Activated T-cell treated with anti-CD3 and anti-CD28 coated beads, Interleukin-2, amount 50 U/mL, for 72 hours (primary cell): ENCODE measurements at regions not wholly inside any gene's neighbourhood (a gene's known extent, or its start where the extent isn't known, plus 50 kb on each side); places are given as distances from the start of the nearest gene placed in this dataset.
A peak's percentile ranks its signal among the peaks of the same experiment; 100 is the strongest.
"Not testable (repeated sequence)": the region's sequence is repeated elsewhere in the genome, so short reads cannot be mapped to it uniquely, and the experiment has no call there.

Source experiments
- ATAC-seq, 2 donors: fragments of 150-1000 bp; cut with Tn5 transposase; replicated peaks in 1 of 2; 2 replicates each; pipeline ENCODE4 v1.10.0; 2021; ENCODE audit warnings: moderate library complexity in 2 of 2, mild to moderate bottlenecking in 1 of 2
- DNase-seq, 2 donors: peaks; one replicate each; pipeline ENCODE4 v3.0.0; 2021 to 2022; ENCODE audit warnings: mixed read lengths in 1 of 2
- H3K27ac Mint-ChIP-seq: one replicate; pipeline ENCODE4 v1.8.0; 2022; ENCODE audit warnings: mild to moderate bottlenecking, moderate library complexity, mixed read lengths
- H3K27me3 Mint-ChIP-seq: one replicate; pipeline ENCODE4 v1.8.0; 2022; ENCODE audit warnings: low read depth, mixed read lengths
- H3K36me3 Mint-ChIP-seq, 2 donors: one replicate each; pipeline ENCODE4 v1.8.0; 2022; ENCODE audit warnings: mixed read lengths in 2 of 2, mild to moderate bottlenecking in 1 of 2; ENCODE audit not compliant: insufficient read depth in 2 of 2
- H3K4me1 Mint-ChIP-seq: one replicate; pipeline ENCODE4 v1.8.0; 2022; ENCODE audit warnings: low read depth, mixed read lengths
- H3K4me3 Mint-ChIP-seq, 2 donors: one replicate each; pipeline ENCODE4 v1.8.0; 2022; ENCODE audit warnings: mild to moderate bottlenecking in 2 of 2, mixed read lengths in 2 of 2, moderate library complexity in 2 of 2
- H3K9me3 Mint-ChIP-seq, 2 donors: one replicate each; pipeline ENCODE4 v1.8.0; 2022; ENCODE audit warnings: mixed read lengths in 2 of 2

GRCh38 chr4:160423879-160424451 lies 1321.1 kb downstream of the RAPGEF2 start:
- H3K27ac Mint-ChIP-seq: peak overlapping the region; percentile 81

DNA sequence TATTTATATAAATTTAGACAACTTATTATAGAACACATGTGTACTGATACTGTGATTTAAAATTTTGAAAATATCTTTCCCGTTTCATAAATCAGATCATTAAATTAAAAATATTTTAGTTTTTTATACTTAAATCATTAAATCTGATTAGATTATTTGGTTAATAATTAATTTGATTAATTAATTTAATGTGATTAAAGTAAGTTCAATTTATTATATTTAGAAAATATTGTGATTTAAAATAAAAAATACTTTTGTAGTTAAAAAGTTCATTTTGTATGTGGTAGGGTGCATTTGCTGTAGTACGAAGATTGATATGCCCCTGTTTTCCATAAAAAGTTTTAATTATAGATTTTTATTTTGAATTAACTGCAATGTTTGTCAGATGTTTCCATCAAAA lies 1323.4 kb downstream of the RAPGEF2 start:
- H3K4me3 Mint-ChIP-seq: no peak overlapping the region
- peaks cover 7% of the 10 kb centered on the region for H3K4me1 Mint-ChIP-seq
- ATAC-seq (no peak), DNase-seq (no peak)
- no peaks in the 10 kb centered on the region for H3K27me3 Mint-ChIP-seq
- H3K9me3 Mint-ChIP-seq: peaks cover 7 to 20% of the 10 kb centered on the region in 2 donors
- no peak overlapping the region for H3K27ac Mint-ChIP-seq
- peaks cover 0 to 3% of the 10 kb centered on the region in 2 donors for H3K36me3 Mint-ChIP-seq

More at GRCh38 chr4:160423879-160424451, 1321.1 kb downstream of the RAPGEF2 start:
- peaks cover 7% of the 10 kb centered on the region for H3K4me1 Mint-ChIP-seq
- no peak for DNase-seq
- peak; percentile 13 to 48 for ATAC-seq
- peaks cover 0 to 3% of the 10 kb centered on the region in 2 donors for H3K36me3 Mint-ChIP-seq
- no peak overlapping the region for H3K4me3 Mint-ChIP-seq
- H3K9me3 Mint-ChIP-seq: peaks cover 2 to 10% of the 10 kb centered on the region in 2 donors
- H3K27me3 Mint-ChIP-seq: no peaks in the 10 kb centered on the region

- Mint-ChIP-seq H3K4me3 (no peak overlapping the region), H3K27me3 (no peaks in the 10 kb centered on the region), H3K4me1 (no peaks in the 10 kb centered on the region), H3K36me3 (no peaks in the 10 kb centered on the region), H3K9me3 (peaks cover 6 to 8% of the 10 kb centered on the region in 2 donors), H3K27ac (no peak overlapping the region)
- ATAC-seq: no peak
- no peak for DNase-seq
Observed at GRCh38 chr4:160450876-160451275, 1348.0 kb downstream of the RAPGEF2 start.

GRCh38 chr4:160481696-160482690 lies 1379.1 kb downstream of the RAPGEF2 start:
- ATAC-seq, H3K4me1 Mint-ChIP-seq, H3K4me3 Mint-ChIP-seq, H3K27me3 Mint-ChIP-seq, H3K27ac Mint-ChIP-seq, DNase-seq, H3K36me3 Mint-ChIP-seq: not testable (repeated sequence)
- peaks cover 3 to 13% of the 10 kb centered on the region in 2 donors for H3K9me3 Mint-ChIP-seq

- no peaks in the 10 kb centered on the region for H3K4me1 Mint-ChIP-seq
- H3K27ac Mint-ChIP-seq: no peak overlapping the region
- peaks cover 1 to 2% of the 10 kb centered on the region in 2 donors for H3K36me3 Mint-ChIP-seq
- peaks cover 1 to 11% of the 10 kb centered on the region in 2 donors for H3K9me3 Mint-ChIP-seq
- no peak overlapping the region for H3K4me3 Mint-ChIP-seq
- H3K27me3 Mint-ChIP-seq: no peaks in the 10 kb centered on the region
- ATAC-seq (no peak), DNase-seq (no peak)
Observed at GRCh38 chr4:160485071-160485687, 1382.3 kb downstream of the RAPGEF2 start.

- ATAC-seq (no peak), DNase-seq (no peak)
- Mint-ChIP-seq H3K36me3 (no peaks in the 10 kb centered on the region), H3K4me3 (no peak overlapping the region), H3K27ac (no peak overlapping the region), H3K9me3 (peaks cover 4 to 12% of the 10 kb centered on the region in 2 donors), H3K27me3 (no peaks in the 10 kb centered on the region), H3K4me1 (no peaks in the 10 kb centered on the region)
Observed at GRCh38 chr4:160492181-160492580, 1389.3 kb downstream of the RAPGEF2 start.

DNA sequence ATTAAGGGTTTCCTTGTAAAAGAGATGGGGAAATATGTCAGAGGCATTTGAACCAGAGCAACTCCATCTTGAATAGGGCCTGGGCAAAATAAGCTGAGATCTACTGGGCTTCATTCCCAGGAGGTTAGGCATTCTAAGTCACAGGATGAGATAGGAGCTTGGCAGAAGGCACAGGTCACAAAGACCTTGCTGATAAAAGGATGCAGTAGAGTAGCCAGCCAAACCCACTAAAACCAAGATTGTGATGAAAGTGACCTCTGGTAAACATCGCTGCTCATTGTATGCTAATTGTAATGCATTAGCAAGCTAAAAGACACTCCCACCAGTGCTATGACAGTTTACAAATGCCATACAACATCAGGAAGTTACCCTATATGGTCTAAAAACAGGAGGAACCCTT lies 1390.3 kb downstream of the RAPGEF2 start:
- no peak for ATAC-seq
- H3K27ac Mint-ChIP-seq: no peak overlapping the region
- H3K36me3 Mint-ChIP-seq: no peaks in the 10 kb centered on the region
- no peak for DNase-seq
- no peak overlapping the region for H3K4me3 Mint-ChIP-seq
- peaks cover 4 to 12% of the 10 kb centered on the region in 2 donors for H3K9me3 Mint-ChIP-seq
- H3K27me3 Mint-ChIP-seq: no peaks in the 10 kb centered on the region
- no peaks in the 10 kb centered on the region for H3K4me1 Mint-ChIP-seq

- no peak overlapping the region for H3K27ac Mint-ChIP-seq
- H3K4me3 Mint-ChIP-seq: no peak overlapping the region
- H3K9me3 Mint-ChIP-seq: peaks cover 7 to 14% of the 10 kb centered on the region in 2 donors
- no peak for ATAC-seq
- H3K4me1 Mint-ChIP-seq: no peaks in the 10 kb centered on the region
- no peaks in the 10 kb centered on the region for H3K36me3 Mint-ChIP-seq
- H3K27me3 Mint-ChIP-seq: no peaks in the 10 kb centered on the region
- no peak for DNase-seq
Observed at GRCh38 chr4:160495356-160495755, 1392.5 kb downstream of the RAPGEF2 start.

DNA sequence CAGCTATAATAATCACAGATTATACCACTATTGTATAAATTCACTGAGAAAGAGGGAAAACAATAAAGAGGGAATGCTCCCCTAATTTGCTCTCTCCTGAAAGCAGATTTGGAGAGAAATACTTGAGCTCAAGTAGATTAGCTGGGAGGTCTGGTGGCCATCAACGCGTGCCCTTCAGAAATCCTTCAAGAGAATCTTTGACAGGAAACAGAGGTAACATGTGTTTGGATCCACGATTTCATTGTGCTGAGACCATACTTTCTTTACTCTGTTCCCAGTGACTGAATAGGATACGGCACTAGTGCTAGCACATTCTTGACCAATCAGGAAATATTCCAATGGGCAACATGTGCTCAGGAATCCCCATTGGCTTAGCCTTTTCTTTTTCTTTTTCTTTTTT lies 1395.3 kb downstream of the RAPGEF2 start:
- H3K27ac Mint-ChIP-seq: no peak overlapping the region
- ATAC-seq (no peak), DNase-seq (no peak)
- no peaks in the 10 kb centered on the region for H3K36me3 Mint-ChIP-seq
- no peak overlapping the region for H3K4me3 Mint-ChIP-seq
- no peaks in the 10 kb centered on the region for H3K4me1 Mint-ChIP-seq
- H3K27me3 Mint-ChIP-seq: no peaks in the 10 kb centered on the region
- peaks cover 8 to 12% of the 10 kb centered on the region in 2 donors for H3K9me3 Mint-ChIP-seq

GRCh38 chr4:160505724-160506123 lies 1402.8 kb downstream of the RAPGEF2 start:
- H3K27ac Mint-ChIP-seq: no peak overlapping the region
- no peaks in the 10 kb centered on the region for H3K4me1 Mint-ChIP-seq
- no peaks in the 10 kb centered on the region for H3K27me3 Mint-ChIP-seq
- no peak overlapping the region for H3K4me3 Mint-ChIP-seq
- peaks cover 5 to 6% of the 10 kb centered on the region in 2 donors for H3K9me3 Mint-ChIP-seq
- H3K36me3 Mint-ChIP-seq: no peaks in the 10 kb centered on the region
- ATAC-seq: no peak
- DNase-seq: no peak

GRCh38 chr4:160510928-160511327 lies 1408.0 kb downstream of the RAPGEF2 start:
- Mint-ChIP-seq H3K9me3 (peaks cover 0 to 1% of the 10 kb centered on the region in 2 donors), H3K4me1 (no peaks in the 10 kb centered on the region), H3K27ac (no peak overlapping the region), H3K27me3 (no peaks in the 10 kb centered on the region), H3K4me3 (no peak overlapping the region), H3K36me3 (no peaks in the 10 kb centered on the region)
- DNase-seq: no peak
- ATAC-seq: peak in 1 of 2 donors; percentile 38

- DNase-seq (no peak), ATAC-seq (no peak)
- no peaks in the 10 kb centered on the region for H3K36me3 Mint-ChIP-seq
- no peak overlapping the region for H3K4me3 Mint-ChIP-seq
- H3K4me1 Mint-ChIP-seq: no peaks in the 10 kb centered on the region
- H3K27ac Mint-ChIP-seq: no peak overlapping the region
- no peaks in the 10 kb centered on the region for H3K27me3 Mint-ChIP-seq
- H3K9me3 Mint-ChIP-seq: peaks cover 1 to 3% of the 10 kb centered on the region in 2 donors
Observed at GRCh38 chr4:160514126-160514525, 1411.2 kb downstream of the RAPGEF2 start.

DNA sequence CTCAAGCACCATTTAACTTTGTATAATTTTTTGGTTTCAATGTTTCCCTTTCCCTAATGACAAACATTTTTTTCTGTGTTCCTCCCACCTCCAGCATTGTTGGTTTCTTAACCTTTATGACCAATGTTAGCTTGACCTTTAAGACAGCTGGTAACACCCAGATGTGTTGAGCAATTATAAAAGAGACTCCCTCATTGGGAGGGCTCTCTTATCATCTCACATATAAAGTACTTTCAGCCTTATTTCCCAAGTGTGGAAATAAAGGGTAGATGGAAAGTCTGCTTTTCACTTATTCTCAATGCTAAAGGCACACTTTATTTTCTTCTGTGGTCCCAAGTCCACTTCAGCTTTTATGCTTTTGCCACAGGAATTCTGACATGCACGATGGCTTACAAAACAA lies 1420.4 kb downstream of the RAPGEF2 start:
- ATAC-seq: no peak
- Mint-ChIP-seq H3K4me3 (no peak overlapping the region), H3K4me1 (no peaks in the 10 kb centered on the region), H3K9me3 (peaks cover 4 to 10% of the 10 kb centered on the region in 2 donors), H3K27me3 (no peaks in the 10 kb centered on the region), H3K27ac (no peak overlapping the region), H3K36me3 (no peaks in the 10 kb centered on the region)
- no peak for DNase-seq
